Suprapubic skin (tissue), 4 donors: ENCODE measurements at regions not wholly inside any gene's neighbourhood (a gene's known extent, or its start where the extent isn't known, plus 50 kb on each side); places are given as distances from the start of the nearest gene placed in this dataset.
"Not testable (repeated sequence)": the region's sequence is repeated elsewhere in the genome, so short reads cannot be mapped to it uniquely, and the experiment has no call there.

Experiments
- EP300 ChIP-seq: sonication (generic); formaldehyde crosslinking; IDR thresholded peaks from one replicate; pipeline ENCODE4 v1.6.1; 2017; ENCODE audit warnings: antibody characterized with exemption
- POLR2A ChIP-seq, 2 donors: fragments of 450-650 bp; IDR thresholded peaks; one replicate each; pipeline ENCODE4 v1.6.1; 2017; ENCODE audit warnings: antibody characterized with exemption in 2 of 2, mild to moderate bottlenecking in 2 of 2, moderate library complexity in 2 of 2
- POLR2AphosphoS5 ChIP-seq, 3 donors: sonication (generic); formaldehyde crosslinking; IDR thresholded peaks; one replicate each; pipeline ENCODE4 v1.6.1; 2017; ENCODE audit warnings: antibody characterized with exemption in 3 of 3
- TF ChIP-seq, protein P1 (sequence below), 2 donors: fragments of 200-600 bp in 1 of 2; fragments of 450-650 bp in 1 of 2; sonication (generic) in 1 of 2; IDR thresholded peaks; one replicate each; pipeline ENCODE4 v1.5.1; 2016 to 2019; ENCODE audit warnings: antibody characterized with exemption in 2 of 2, mild to moderate bottlenecking in 1 of 2, moderate library complexity in 1 of 2

DNA sequence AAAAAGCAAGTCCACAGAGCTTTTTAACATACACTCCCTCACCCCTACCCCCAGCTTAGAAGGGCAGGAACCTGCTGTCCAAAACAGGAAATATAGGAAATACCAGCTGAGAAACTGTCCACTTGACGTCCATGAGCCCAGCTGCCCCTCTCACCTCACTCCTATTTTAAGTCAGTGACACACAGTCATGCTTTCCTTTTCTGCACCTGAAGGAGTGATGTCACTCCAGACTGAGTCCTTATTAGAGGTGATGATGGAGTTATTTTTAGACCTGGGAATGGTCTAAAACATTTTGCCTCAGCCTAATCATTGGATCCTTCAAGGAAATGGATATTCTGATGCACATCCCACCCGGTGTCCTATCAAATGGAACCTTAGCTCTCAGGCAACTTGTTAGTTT lies 217.8 kb downstream of the BCL2L11 start:
- TF ChIP-seq, protein P1, sequence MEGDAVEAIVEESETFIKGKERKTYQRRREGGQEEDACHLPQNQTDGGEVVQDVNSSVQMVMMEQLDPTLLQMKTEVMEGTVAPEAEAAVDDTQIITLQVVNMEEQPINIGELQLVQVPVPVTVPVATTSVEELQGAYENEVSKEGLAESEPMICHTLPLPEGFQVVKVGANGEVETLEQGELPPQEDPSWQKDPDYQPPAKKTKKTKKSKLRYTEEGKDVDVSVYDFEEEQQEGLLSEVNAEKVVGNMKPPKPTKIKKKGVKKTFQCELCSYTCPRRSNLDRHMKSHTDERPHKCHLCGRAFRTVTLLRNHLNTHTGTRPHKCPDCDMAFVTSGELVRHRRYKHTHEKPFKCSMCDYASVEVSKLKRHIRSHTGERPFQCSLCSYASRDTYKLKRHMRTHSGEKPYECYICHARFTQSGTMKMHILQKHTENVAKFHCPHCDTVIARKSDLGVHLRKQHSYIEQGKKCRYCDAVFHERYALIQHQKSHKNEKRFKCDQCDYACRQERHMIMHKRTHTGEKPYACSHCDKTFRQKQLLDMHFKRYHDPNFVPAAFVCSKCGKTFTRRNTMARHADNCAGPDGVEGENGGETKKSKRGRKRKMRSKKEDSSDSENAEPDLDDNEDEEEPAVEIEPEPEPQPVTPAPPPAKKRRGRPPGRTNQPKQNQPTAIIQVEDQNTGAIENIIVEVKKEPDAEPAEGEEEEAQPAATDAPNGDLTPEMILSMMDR (IDR thresholded peaks at IDR 0.05) = not testable (repeated sequence)
- TF ChIP-seq EP300; POLR2A (IDR thresholded peaks at IDR 0.05); POLR2AphosphoS5 (IDR thresholded peaks at IDR 0.05): not testable (repeated sequence)
